Natural killer cell (primary cell): ENCODE measurements at regions not wholly inside any gene's neighbourhood (a gene's known extent, or its start where the extent isn't known, plus 50 kb on each side); places are given as distances from the start of the nearest gene placed in this dataset.

Experiments
- ATAC-seq, 3 donors: fragments of 150-1000 bp in 2 of 3; fragments of 200-7000 bp in 1 of 3; cut with Tn5 transposase; 1 replicate in 1 of 3; 2 replicates in 2 of 3; pipeline ENCODE4 v1.10.0; 2021; ENCODE audit warnings: mild to moderate bottlenecking in 2 of 3, moderate library complexity in 2 of 3
- DNase-seq, 2 donors: peaks; one replicate each; pipeline versions ENCODE4 v3.0.0 to v3.0.0-alpha.2; 2013 to 2021; ENCODE audit warnings: mixed read lengths in 1 of 2
- H3K27ac ChIP-seq: one replicate; pipeline ENCODE4 v1.5.1; 2013; ENCODE audit warnings: mild to moderate bottlenecking, low read length
- H3K27me3 ChIP-seq: one replicate; pipeline ENCODE4 v1.6.1; 2013; ENCODE audit warnings: low read length; ENCODE audit not compliant: control insufficient read depth, insufficient read depth
- H3K36me3 ChIP-seq: one replicate; pipeline ENCODE4 v1.6.1; 2013; ENCODE audit warnings: low read length; ENCODE audit not compliant: control insufficient read depth, insufficient read depth
- H3K4me1 ChIP-seq: one replicate; pipeline ENCODE4 v1.6.1; 2013; ENCODE audit warnings: low read length; ENCODE audit not compliant: control insufficient read depth, insufficient read depth
- H3K4me3 ChIP-seq: one replicate; pipeline ENCODE4 v1.5.1; 2013; ENCODE audit warnings: low read length
- H3K9me3 ChIP-seq: one replicate; pipeline ENCODE4 v1.6.1; 2013; ENCODE audit warnings: low read length; ENCODE audit not compliant: control insufficient read depth, insufficient read depth
- H3K27ac Mint-ChIP-seq, 2 donors: one replicate each; pipeline ENCODE4 v1.8.0; 2022; ENCODE audit warnings: mild to moderate bottlenecking in 2 of 2, mixed read lengths in 2 of 2, moderate library complexity in 1 of 2
- H3K27me3 Mint-ChIP-seq, 2 donors: one replicate each; pipeline ENCODE4 v1.8.0; 2022; ENCODE audit warnings: low read depth in 2 of 2, mixed read lengths in 2 of 2
- H3K36me3 Mint-ChIP-seq: one replicate; pipeline ENCODE4 v1.8.0; 2022; ENCODE audit warnings: mixed read lengths
- H3K4me1 Mint-ChIP-seq, 2 donors: one replicate each; pipeline ENCODE4 v1.8.0; 2022; ENCODE audit warnings: mixed read lengths in 2 of 2
- H3K4me3 Mint-ChIP-seq: one replicate; pipeline ENCODE4 v1.8.0; 2022; ENCODE audit warnings: mild to moderate bottlenecking, moderate library complexity, mixed read lengths
- H3K9me3 Mint-ChIP-seq, 2 donors: one replicate each; pipeline ENCODE4 v1.8.0; 2022; ENCODE audit warnings: mixed read lengths in 2 of 2
- WGBS: methylation state at CpG from one replicate; pipeline ENCODE4 v1.1.7; 2013; ENCODE audit warnings: missing lambda C conversion rate; ENCODE audit not compliant: insufficient coverage; 5-methylcytosine and 5-hydroxymethylcytosine counted together
- intact Hi-C: fragments of 100-400 bp; cut with micrococcal nuclease; formaldehyde crosslinking; loops from one replicate; pipeline ENCODE4 v1.14.2; 2022
- TF ChIP-seq, protein P1 (sequence below): fragments of 200-600 bp; IDR thresholded peaks from one replicate; pipeline ENCODE4 v1.8.0; 2022; ENCODE audit warnings: antibody characterized with exemption

DNA sequence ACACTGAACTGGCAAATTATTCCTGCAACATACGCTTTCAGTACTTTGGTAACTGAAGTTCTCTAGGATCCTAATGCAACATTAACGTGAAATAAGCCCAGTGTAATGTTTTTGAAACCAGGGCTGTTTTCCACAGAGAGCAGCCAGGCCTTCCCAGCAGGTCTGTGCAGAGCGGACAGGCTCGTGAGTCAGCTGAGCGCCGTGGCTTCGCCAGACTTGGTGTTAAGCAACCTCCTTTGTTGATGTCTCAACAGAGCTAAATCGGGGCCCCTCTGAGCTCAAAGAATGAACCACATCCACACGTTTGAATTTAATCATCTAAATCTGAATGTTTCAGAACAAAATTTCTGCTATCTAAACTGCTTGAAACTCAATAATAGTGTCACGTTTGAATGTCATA lies 181.8 kb upstream of the FMN2 start:
- WGBS, result 81% methylated on average over 9 of the region's 10 CpGs
- H3K4me1 Mint-ChIP-seq, result no peaks in the 10 kb centered on the region
- H3K27ac Mint-ChIP-seq, result no peak overlapping the region
- H3K27me3 ChIP-seq, result no peaks in the 10 kb centered on the region
- no peaks in the 10 kb centered on the region for H3K9me3 ChIP-seq
- H3K9me3 Mint-ChIP-seq, result no peaks in the 10 kb centered on the region
- H3K4me3 ChIP-seq, result no peak overlapping the region
- H3K4me3 Mint-ChIP-seq, result no peak overlapping the region
- H3K4me1 ChIP-seq, result no peaks in the 10 kb centered on the region
- no peaks in the 10 kb centered on the region for H3K36me3 ChIP-seq
- peaks cover 2 to 6% of the 10 kb centered on the region in 2 donors for H3K27me3 Mint-ChIP-seq
- intact Hi-C loops, result no loop called here
- TF ChIP-seq, protein P1, sequence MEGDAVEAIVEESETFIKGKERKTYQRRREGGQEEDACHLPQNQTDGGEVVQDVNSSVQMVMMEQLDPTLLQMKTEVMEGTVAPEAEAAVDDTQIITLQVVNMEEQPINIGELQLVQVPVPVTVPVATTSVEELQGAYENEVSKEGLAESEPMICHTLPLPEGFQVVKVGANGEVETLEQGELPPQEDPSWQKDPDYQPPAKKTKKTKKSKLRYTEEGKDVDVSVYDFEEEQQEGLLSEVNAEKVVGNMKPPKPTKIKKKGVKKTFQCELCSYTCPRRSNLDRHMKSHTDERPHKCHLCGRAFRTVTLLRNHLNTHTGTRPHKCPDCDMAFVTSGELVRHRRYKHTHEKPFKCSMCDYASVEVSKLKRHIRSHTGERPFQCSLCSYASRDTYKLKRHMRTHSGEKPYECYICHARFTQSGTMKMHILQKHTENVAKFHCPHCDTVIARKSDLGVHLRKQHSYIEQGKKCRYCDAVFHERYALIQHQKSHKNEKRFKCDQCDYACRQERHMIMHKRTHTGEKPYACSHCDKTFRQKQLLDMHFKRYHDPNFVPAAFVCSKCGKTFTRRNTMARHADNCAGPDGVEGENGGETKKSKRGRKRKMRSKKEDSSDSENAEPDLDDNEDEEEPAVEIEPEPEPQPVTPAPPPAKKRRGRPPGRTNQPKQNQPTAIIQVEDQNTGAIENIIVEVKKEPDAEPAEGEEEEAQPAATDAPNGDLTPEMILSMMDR, result no peak
- no peaks in the 10 kb centered on the region for H3K36me3 Mint-ChIP-seq
- ATAC-seq (peak in 1 of 3 donors; percentile 61), DNase-seq (no peak)
- H3K27ac ChIP-seq, result no peak overlapping the region

- DNase-seq (no peak), ATAC-seq (no peak)
- Histone ChIP-seq H3K4me3 (no peak overlapping the region), H3K4me1 (no peaks in the 10 kb centered on the region), H3K36me3 (no peaks in the 10 kb centered on the region), H3K27me3 (no peaks in the 10 kb centered on the region), H3K9me3 (no peaks in the 10 kb centered on the region), H3K27ac (no peak overlapping the region)
- TF ChIP-seq, protein P1, result no peak
- Mint-ChIP-seq H3K27ac (no peak overlapping the region), H3K4me3 (no peak overlapping the region), H3K9me3 (no peaks in the 10 kb centered on the region), H3K27me3 (peaks cover 0 to 6% of the 10 kb centered on the region in 2 donors), H3K4me1 (no peaks in the 10 kb centered on the region), H3K36me3 (no peaks in the 10 kb centered on the region)
- WGBS, result 78% methylated on average over 6 of the region's 6 CpGs
- intact Hi-C loops, result no loop called here
Measured at GRCh38 chr1:239912471-239912870, 179.2 kb upstream of the FMN2 start.

DNA sequence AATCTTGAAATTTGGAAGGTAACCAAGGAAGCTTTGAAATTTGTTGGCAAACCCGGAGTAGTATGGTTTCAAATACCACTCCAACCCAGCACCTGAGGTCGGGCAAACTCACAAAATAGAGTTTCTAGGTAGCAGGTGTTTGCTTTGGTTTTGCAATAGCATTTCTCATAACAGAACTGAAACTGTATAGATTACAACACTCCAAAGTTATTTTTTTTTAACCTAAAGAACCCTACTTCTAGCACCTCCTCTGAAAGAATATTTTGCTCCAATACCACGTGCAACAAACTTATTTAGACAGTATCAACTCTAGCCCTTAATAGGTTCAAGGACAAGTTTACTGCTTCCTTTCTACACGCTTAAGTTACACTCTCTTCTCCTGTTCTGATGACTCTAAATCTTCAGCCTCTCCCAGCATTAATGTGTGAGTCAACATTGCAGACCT lies 178.5 kb upstream of the FMN2 start:
- Mint-ChIP-seq H3K27me3 (peaks cover 0 to 6% of the 10 kb centered on the region in 2 donors), H3K4me1 (no peaks in the 10 kb centered on the region), H3K36me3 (no peaks in the 10 kb centered on the region), H3K9me3 (no peaks in the 10 kb centered on the region), H3K4me3 (no peak overlapping the region), H3K27ac (no peak overlapping the region)
- H3K4me3 ChIP-seq, result no peak overlapping the region
- H3K36me3 ChIP-seq, result no peaks in the 10 kb centered on the region
- no peaks in the 10 kb centered on the region for H3K9me3 ChIP-seq
- DNase-seq, result no peak
- WGBS, result 48% methylated on average over 2 of the region's 4 CpGs
- no peak for ATAC-seq
- no peaks in the 10 kb centered on the region for H3K4me1 ChIP-seq
- intact Hi-C loops, result no loop called here
- H3K27me3 ChIP-seq, result no peaks in the 10 kb centered on the region
- TF ChIP-seq, protein P1, result no peak
- H3K27ac ChIP-seq, result no peak overlapping the region

DNA sequence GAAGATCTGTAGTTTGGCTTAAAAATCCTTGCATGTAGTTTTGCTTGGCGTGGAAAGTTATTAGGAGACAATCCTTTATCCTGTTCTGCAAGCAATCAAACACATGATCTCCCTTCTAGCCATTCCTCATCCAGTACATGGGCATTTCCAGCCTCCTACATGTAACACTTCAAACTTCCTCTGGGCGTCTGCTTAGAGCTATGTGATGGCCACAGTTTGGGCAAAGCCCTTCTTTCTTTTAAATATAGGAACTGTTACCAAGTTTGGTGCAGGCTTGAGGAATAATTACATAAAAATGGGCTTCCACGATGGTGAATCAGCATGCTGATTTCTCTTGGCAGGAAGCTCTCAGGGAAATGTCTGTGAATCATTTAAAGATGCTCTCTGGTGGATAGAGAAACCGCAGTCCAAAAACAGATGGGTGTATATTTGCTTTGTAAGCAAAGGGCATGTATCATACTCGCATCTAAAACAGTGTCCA lies 176.9 kb upstream of the FMN2 start:
- H3K4me1 Mint-ChIP-seq, result no peaks in the 10 kb centered on the region
- Histone ChIP-seq H3K4me3 (no peak overlapping the region), H3K36me3 (no peaks in the 10 kb centered on the region), H3K4me1 (no peaks in the 10 kb centered on the region), H3K9me3 (no peaks in the 10 kb centered on the region), H3K27me3 (no peaks in the 10 kb centered on the region), H3K27ac (no peak overlapping the region)
- no peak overlapping the region for H3K4me3 Mint-ChIP-seq
- H3K9me3 Mint-ChIP-seq, result no peaks in the 10 kb centered on the region
- no peak for DNase-seq
- TF ChIP-seq, protein P1, result no peak
- intact Hi-C loops, result no loop called here
- H3K27me3 Mint-ChIP-seq, result peaks cover 0 to 6% of the 10 kb centered on the region in 2 donors
- WGBS, result 75% methylated on average over 5 of the region's 5 CpGs
- H3K36me3 Mint-ChIP-seq, result no peaks in the 10 kb centered on the region
- no peak overlapping the region for H3K27ac Mint-ChIP-seq
- no peak for ATAC-seq
